CD4-positive, alpha-beta T cell treated with Interferon alpha-2 for 1 hour (primary cell): ENCODE measurements at regions not wholly inside any gene's neighbourhood (a gene's known extent, or its start where the extent isn't known, plus 50 kb on each side); places are given as distances from the start of the nearest gene placed in this dataset.

Source experiments
- DNase-seq, 2 donors: peaks; one replicate each; pipeline ENCODE4 v3.0.0-alpha.2; 2020 to 2022

DNA sequence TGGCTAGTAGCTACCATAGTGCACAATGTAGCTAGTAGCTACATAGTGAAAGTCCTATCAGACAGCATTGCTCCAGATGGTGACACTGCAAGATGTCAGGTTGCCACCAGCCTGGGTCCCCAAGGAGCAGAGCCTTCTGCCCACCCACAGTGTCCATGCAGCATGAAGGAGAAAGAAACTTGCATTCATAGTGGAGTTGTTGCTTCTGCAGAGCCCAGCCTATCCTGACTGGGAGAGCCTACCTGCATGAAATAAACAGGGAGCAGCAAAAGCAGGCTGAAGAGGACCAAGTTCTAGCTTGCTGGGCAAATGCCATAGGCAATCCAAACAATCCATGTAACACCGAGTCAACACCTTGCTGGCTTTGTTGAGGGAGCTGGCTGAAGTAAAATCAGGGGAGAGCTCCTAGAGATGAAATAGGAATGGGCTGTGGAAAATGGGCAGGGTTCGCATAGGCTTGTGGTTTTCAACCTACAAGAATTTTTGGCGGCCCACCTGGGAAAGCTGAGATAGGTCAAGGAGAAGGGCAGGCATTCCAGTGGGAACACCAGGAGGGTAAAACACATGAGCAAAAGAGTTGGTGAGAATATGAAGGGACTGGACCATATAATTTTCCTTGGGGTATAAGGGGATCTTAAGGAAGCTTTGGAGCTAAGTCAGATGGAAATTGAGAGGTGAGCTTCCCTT is 195.8 kb downstream of the CYP26B1 start:
- no peak for DNase-seq

DNA sequence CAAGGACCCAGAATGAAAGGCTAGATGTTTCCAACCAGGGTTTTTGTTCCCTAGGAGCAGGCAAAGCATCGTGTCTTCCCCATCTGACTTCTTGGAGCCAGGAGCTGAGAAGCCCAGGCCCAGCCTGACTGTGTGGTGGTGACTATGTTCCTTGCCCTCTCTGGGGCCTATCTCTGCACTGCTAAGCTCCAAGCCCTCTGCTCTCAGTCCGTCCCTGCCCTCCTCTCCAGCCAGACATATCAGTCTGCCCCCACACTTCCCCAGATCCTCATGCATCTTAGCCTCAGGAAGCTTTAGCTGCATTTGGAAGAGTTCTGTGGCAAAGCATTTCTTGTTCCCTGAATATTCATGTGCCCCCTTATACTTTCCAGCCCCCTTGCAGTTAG is 196.6 kb downstream of the CYP26B1 start:
- no peak for DNase-seq

GRCh38 chr2:71950256-71951082 is 197.2 kb downstream of the CYP26B1 start:
- DNase-seq = no peak

DNA sequence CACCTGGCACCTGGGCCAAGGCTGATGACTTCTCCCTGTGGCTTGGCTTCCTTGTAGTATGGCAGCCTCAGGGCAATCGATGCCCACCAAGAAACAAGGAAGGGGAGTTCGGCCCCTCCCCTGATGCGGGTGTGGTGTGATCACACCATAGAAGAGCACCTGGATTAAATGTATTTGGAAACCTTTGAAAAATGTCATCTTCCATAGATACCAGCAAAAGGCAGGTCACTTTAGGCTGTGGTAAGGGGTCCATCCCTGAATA is 198.2 kb downstream of the CYP26B1 start:
- no peak for DNase-seq

DNA sequence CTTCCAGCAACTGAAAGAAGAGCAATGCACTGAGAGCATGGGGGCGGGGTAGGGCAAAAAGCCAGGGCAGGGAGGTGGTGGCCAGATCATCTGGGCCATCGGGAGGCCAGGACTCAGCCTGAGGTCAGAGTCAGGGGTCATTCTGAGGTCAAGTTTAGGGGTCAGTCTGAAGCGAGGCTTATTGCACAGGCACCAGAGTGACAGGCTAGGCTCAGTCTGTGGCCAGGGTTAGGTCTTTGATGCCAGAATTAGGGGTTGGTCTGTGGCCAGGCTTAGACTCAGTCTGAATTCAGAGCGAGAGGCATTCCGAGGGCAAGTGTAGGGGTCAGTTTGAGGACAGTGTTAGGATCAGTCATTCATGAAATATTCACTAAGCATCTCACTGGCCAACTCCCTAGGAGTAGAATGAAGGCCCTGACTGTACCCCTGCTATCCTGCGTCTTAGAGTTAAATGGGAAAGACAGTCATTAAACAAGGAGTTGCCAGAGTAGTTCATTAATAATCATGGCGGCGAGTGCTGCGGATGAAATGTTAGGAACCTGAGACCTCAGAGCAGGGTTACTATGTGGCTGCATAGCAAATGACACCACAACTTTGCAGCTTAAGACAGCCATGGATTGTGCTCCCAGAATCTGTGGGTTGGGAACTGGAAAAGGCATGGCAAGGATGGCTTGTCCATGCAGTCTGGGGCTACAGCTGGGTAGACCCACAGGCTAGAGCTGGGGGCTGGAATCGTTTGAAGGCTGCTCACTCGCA is 198.7 kb downstream of the CYP26B1 start:
- DNase-seq = no peak

DNA sequence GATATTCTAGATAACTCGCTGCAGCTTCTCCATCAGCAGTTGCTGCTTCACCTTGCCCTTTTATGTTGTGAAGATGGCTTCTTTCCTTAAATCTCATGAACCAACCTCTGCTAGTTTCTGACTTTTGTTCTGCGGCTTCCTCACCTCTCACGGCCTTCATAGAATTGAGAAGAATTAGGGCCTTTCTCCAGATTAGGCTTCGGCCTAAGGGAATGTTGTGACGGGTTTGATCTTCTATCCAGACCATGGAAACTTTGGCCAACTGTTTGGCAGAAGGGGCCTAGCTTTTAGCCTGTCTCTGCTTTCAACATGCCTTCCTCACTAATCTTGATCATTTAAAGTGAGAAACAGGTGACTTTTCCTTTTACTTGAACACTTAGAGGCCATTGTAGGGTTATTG is 199.9 kb downstream of the CYP26B1 start:
- DNase-seq = no peak

DNA sequence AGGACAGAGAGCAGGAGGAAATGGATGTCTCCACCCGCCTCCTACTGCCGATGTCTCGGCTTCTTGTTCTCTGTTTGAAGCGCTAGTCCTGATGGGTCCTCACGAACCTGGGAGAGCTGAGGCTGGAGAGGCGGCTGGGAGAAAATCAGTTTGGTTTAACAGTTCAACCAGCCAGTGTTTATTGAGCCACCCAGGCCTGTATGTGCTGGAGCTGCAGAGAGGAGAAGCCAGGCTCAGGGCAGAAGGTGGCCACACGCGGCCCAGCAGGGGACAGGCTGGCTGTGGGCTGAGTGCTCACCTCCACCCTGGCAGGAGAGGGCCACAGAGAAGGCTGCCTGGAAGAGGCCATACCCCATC is 202.1 kb downstream of the CYP26B1 start:
- no peak for DNase-seq

- DNase-seq = no peak
These were observed 202.7 kb downstream of the CYP26B1 start for GRCh38 chr2:71944806-71945602.

DNA sequence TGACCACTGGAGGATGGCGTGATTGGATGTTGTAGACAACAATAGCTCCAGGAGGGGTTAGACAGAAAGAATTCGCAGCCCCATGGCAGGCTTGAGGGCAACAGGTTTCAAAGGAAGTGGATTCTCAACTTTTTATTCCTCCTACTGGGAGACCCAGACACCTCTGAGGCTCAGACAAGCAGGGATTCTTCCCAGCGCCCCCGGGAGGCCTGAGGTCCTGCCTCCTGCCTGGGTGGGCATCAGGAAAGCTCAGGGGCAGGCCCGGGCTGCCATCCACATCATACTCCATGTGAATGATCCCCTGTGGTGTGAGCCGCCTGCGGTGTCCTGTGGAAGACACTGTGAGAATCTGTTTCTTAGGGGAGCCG is 203.5 kb downstream of the CYP26B1 start:
- no peak for DNase-seq

DNA sequence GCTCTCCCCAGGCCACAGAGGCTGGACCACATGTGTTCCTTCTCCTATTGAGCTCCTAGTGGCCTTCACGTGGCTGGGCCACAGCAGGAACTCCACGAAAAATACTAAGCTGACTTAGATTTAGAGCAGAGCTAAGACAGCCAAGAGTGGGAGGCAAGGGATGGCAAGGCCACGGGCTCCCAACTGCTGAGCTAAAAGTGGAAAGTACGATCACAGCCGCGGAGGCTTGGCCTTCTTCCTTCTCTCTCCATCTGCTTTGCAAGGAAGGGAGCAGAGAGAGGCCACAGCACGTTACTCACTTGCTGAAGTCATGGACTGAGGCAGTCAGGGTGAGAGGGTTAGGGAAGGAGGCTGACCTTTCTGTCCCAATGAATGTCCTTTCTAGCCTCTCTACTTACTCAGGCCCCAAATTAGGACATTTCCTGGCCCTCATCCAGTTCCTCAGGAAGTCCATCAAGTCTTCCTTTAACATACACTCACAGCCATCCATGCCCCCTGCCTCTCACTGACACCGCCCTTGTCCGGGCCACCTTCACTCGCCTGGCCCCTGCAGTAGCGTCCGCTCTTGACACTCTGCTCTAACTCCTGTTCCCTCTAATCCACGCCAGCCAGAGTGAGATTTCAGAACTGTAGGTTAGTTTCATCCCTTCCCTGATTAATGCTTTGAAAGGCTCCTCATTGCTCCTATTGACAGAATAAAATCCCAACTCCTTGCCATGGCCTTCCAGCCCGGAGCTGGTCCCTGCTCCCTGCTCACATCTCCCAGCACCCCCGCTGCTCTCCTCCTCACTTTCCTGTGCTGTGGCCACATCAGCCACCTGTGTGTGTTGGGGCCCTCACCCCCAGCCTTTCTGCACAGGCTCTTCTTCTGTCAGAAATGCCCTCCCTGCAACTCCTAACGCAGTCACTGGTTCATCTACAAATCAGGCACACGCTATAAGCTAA is 204.2 kb downstream of the CYP26B1 start:
- no peak for DNase-seq

GRCh38 chr2:71941726-71942525 is 205.7 kb downstream of the CYP26B1 start:
- DNase-seq = no peak

- DNase-seq = no peak
These were observed 207.0 kb downstream of the CYP26B1 start for GRCh38 chr2:71940695-71941094.

DNA sequence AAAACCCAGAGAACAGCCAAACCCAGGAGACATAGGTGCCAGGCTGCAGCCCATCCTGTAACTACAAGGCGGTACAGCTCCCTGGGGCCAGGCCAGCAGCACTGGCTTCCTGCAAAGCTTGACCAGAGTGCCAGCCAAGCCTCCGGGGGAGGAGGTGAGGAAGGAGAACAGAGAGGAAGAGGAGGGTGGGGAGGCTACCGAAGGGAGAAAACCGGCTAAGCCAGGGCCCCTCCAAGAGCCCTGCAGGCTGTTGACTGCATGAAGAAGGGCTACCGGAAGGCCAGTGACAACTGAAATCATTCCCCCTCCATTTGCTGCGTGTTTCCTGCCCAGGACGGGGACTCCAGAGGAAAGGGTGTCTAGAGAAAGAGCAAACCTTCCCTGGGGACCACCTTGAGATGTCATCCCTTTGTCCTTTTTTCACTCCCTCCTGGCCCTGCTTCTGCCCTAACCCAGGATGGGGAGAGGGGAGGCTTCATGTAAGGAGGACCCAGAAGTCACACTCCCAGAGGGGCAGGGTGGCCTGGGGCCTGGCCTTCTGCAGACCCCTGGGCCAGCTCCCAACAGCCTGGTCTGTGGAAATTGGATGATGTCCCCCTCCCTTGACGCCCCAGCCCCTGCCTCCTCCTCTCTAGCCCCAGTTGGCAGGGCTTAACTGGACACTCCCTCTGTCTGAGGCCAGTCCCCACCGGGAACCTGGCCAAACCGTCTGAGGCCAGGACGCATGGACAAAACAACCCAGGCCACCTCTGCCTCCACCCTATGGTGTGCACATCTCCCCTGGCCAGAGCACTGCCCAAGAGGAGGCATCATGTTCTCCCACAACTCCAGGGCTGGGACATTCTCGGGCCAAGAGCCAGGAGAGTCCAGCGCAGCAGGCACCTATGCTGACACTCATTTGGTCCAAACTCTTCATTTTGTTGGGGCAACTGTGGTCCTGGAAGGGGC is 207.8 kb downstream of the CYP26B1 start:
- DNase-seq = no peak

DNA sequence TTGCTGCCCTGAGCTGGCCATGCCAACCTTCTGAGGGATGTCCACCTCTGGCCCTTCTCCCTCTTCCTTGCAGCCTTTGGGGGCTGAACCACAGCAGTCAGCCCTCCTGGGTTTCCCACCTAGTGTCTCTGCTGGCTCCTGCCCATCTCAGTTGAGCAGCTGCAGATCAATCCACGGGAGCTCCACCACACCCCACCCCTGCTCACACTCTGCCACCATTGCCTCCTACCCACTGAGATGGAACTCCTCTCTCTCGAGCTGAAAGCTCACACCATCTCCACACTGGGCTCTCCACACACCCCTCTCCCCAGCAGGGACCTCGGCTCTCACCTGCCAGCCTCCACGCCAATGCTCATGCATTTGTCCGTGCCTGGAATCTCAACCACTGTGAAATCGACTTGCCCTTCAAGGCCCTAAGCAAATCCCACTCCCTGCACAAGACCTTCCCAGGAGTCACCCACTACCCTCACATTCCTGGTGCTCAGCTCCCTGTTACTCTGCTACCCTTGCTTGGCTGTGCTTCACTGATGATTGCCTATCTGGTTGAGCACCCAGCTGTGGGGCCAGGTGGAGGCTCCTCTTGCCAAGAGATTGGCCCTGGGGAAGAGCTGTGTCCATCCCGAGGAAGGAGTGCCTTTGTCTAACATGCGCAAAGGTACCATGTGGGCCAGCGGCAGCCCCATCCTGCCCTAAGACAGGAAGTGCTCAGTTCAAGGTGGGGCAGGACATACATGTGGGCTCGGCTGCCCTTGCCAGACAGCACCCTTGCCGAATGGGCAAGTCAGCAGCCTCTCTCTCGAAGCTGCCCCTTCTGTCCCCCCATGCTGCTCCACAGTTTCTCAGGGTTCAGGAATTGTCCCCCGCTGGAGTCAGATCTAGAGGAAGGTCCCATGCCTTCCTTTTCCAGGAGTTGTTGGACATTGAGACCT is 208.7 kb downstream of the CYP26B1 start:
- no peak for DNase-seq

DNA sequence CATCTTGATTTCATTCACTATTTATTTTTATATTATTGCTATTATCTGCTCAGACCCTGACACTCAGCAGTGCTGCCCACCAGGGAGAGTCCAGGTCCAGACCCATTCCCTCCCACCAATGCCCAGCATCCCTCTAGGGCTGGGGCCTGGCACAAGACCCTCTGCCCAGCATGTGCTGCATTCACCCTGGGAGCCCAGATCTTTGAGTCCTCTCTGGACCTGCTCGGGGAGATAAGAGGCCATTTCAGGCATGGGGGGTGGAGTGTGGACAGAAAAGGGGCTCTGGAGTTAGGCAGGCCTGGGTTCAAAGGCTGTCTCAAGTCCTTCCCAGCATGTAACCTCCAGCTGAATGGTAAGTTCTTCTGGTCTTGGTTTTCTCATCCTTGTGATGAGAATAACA is 209.6 kb downstream of the CYP26B1 start:
- no peak for DNase-seq

- DNase-seq = no peak
These were observed 210.3 kb downstream of the CYP26B1 start for GRCh38 chr2:71937396-71937795.

DNA sequence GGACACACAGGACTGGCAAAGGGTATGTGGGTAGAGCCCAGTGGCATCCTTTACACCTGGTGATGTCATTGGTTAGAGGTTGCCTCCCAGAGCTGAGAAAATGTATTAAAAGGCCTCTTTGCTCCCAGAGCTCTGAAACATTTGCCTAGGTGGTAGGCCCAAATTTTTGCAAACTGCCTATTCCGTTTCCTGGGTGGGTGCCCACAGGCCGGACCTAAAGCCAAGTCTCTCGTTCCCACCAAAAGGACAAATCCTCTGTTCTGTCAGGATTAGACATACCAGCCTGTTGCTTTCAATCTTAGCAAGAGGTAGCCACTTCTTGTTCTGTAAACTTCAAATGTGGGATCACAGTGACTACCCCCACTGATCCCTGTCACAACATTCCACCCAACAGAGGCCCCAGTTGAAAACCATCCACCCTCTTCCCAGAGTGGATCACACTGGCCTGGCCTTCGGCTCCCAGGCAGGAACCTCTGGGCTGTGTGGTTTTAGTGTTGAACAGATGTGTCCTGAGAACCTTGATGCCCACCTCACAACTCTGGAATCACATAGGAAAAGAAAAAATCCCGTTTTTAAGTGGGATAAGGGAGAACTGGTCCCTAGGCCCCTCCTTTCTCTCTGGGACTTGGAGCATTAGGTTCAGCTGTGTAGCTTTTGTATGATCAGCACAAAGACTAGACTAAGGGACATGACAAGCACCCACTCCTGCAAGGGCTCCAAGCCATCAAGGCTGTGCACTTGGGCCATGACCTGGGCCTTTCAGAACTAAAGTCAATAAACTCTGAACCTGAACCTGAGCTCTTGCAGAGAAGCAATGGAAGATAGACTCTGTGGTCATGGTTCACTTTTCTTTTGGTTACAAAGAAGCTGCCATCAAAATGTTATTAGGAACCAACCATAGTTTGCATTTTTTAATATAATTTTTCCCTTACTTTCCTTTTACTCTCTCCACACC is 211.3 kb downstream of the CYP26B1 start:
- no peak for DNase-seq
